ENCODE measurements at regions not wholly inside any gene's neighbourhood (a gene's known extent, or its start where the extent isn't known, plus 50 kb on each side); places are given as distances from the start of the nearest gene placed in this dataset.

- TF ChIP-seq ZNF70 (CRISPR knock-in tag; IDR thresholded peaks at IDR 0.05) (no peak), RARB (CRISPR knock-in tag; IDR thresholded peaks at IDR 0.05) (no peak), BACH2 (CRISPR knock-in tag; IDR thresholded peaks at IDR 0.05; ENCODE audit: borderline replicate concordance) (no peak), TOX (CRISPR knock-in tag; IDR thresholded peaks at IDR 0.05; ENCODE audit: borderline replicate concordance) (no peak), PATZ1 (CRISPR knock-in tag; IDR thresholded peaks at IDR 0.05; ENCODE audit: borderline replicate concordance) (no peak)
- TF ChIP-seq, protein P1, sequence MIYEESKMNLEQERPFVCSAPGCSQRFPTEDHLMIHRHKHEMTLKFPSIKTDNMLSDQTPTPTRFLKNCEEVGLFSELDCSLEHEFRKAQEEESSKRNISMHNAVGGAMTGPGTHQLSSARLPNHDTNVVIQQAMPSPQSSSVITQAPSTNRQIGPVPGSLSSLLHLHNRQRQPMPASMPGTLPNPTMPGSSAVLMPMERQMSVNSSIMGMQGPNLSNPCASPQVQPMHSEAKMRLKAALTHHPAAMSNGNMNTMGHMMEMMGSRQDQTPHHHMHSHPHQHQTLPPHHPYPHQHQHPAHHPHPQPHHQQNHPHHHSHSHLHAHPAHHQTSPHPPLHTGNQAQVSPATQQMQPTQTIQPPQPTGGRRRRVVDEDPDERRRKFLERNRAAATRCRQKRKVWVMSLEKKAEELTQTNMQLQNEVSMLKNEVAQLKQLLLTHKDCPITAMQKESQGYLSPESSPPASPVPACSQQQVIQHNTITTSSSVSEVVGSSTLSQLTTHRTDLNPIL (CRISPR knock-in tag; IDR thresholded peaks at IDR 0.05; ENCODE audit: low read depth) = no peak
- TF ChIP-seq, protein P2, sequence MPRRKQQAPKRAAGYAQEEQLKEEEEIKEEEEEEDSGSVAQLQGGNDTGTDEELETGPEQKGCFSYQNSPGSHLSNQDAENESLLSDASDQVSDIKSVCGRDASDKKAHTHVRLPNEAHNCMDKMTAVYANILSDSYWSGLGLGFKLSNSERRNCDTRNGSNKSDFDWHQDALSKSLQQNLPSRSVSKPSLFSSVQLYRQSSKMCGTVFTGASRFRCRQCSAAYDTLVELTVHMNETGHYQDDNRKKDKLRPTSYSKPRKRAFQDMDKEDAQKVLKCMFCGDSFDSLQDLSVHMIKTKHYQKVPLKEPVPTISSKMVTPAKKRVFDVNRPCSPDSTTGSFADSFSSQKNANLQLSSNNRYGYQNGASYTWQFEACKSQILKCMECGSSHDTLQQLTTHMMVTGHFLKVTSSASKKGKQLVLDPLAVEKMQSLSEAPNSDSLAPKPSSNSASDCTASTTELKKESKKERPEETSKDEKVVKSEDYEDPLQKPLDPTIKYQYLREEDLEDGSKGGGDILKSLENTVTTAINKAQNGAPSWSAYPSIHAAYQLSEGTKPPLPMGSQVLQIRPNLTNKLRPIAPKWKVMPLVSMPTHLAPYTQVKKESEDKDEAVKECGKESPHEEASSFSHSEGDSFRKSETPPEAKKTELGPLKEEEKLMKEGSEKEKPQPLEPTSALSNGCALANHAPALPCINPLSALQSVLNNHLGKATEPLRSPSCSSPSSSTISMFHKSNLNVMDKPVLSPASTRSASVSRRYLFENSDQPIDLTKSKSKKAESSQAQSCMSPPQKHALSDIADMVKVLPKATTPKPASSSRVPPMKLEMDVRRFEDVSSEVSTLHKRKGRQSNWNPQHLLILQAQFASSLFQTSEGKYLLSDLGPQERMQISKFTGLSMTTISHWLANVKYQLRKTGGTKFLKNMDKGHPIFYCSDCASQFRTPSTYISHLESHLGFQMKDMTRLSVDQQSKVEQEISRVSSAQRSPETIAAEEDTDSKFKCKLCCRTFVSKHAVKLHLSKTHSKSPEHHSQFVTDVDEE (CRISPR knock-in tag; IDR thresholded peaks at IDR 0.05) = no peak
Observed at GRCh38 chr15:98528046-98528725, 120.2 kb upstream of the IGF1R start.
